GM19468 (cell line): ENCODE measurements at regions not wholly inside any gene's neighbourhood (a gene's known extent, or its start where the extent isn't known, plus 50 kb on each side); places are given as distances from the start of the nearest gene placed in this dataset.

Source experiments
- ATAC-seq: cut with Tn5 transposase; IDR thresholded peaks from one replicate; pipeline ENCODE4 v1.9.1; 2021; ENCODE audit warnings: mild to moderate bottlenecking, moderate library complexity, moderate number of reproducible peaks; ENCODE audit not compliant: unreplicated experiment; ENCODE audit errors: extremely low read depth

DNA sequence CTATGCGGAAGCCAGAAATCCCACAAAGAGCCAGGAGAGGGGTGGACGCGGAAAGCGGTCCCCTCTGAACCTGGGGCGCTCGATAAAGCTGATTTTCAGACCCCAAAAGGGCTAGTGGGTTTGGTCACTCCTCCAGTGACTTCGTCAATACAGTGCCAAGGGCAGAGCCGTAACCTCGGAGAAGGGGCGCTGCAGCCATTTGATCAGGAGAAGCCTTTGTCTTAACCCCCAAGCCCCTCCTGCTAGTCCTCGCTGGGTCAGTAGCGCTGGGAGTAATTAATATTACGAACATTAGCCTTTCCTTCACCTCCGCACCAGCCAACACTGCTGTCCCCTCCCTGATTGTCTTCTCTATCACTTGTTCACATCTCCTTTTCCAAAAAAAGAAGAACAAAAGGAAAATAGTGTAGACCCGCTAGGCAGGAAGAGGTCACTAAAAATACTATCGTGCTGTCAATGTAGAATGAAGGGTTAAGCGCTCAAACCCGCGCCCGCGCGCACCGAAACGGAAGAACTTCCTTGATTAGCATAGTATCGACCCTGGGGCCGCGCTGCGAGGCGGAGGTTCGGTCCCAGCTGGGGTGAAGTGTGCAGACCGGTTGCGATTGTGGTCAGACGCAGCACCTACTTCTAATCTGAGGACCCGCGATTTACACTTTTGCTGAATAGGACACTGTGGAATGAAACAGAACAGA lies 63.2 kb upstream of the MAPRE2 start:
- ATAC-seq = no peak

- ATAC-seq = no peak
Measured at GRCh38 chr18:34978533-34978893, 62.7 kb upstream of the MAPRE2 start.

DNA sequence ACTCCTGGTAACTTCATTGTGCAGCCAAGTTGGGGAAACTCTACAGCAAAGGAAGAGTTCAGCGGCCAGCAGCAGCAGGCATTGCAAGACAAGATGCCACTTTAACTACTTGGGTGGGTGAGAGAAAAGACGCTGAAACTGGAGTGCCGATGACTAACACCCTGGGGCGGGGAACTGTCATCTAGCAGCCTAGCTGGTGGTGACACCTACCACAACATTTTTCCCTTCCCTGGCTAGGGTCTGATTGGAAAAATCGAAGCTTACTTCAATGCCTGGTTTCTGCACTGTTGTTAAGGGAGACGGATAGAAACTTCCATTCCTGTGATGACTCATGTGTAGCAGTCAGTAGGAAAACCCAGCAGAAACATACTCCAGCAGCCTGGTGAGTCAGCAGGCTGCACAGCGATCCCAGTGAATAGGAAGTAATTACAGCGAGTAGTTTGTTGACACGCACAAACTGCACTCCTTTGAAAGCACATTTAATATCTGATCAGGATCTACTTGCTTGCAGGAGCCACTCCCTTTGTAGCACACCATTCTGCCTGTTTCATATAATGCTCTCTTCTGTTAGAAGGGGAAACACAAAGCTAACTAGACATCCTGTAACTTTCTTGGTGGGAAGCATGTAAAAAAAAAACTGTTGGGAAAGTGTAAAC lies 62.1 kb upstream of the MAPRE2 start:
- ATAC-seq = no peak

- ATAC-seq = no peak
Measured at GRCh38 chr18:34981487-34981886, 59.7 kb upstream of the MAPRE2 start.

DNA sequence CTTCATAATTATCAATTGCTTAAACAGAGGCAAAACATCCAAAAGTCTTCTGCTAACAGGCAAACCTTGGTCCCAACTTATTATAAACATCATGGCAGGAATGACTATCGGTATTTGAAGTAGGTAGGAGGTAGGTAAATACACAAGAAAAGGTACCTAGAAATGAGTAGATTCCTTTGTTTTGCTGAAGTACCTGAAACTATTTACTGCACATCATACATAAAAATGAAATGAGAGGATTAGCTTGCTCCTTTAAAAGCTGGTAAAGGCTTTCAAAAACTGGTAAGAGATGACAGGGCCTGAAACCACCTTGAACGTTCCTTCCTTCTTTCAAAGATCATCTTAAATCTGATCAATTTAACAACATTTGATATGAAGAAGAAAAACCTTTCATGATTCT lies 55.2 kb upstream of the MAPRE2 start:
- ATAC-seq = no peak

- no peak for ATAC-seq
Measured at GRCh38 chr18:34990597-34990996, 50.6 kb upstream of the MAPRE2 start.

DNA sequence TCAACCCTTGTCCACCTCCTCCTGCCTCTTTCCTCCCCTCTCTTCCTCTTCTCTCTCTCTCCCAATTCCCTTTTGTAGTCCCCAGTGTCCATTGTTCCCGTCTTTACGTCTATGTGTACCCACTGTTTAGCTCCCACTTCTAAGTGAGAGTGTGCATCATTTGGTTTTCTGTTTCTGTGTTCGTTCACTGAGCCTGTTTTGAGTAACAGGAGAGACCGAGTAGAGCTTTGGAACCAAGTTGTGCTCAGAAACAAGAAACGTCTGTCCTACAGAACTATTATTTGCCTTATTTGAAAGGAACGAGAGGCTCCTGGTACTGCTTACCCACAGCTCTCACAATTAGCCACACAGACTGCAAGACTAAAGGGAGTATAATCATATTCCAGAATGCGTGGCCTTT lies 50.1 kb upstream of the MAPRE2 start:
- no peak for ATAC-seq
